HG03354 (cell line): ENCODE measurements at regions not wholly inside any gene's neighbourhood (a gene's known extent, or its start where the extent isn't known, plus 50 kb on each side); places are given as distances from the start of the nearest gene placed in this dataset.

ENCODE experiments used
- ATAC-seq: cut with Tn5 transposase; IDR thresholded peaks from one replicate; pipeline ENCODE4 v1.9.1; 2021; ENCODE audit warnings: mild to moderate bottlenecking; ENCODE audit not compliant: unreplicated experiment, poor library complexity, severe bottlenecking

DNA sequence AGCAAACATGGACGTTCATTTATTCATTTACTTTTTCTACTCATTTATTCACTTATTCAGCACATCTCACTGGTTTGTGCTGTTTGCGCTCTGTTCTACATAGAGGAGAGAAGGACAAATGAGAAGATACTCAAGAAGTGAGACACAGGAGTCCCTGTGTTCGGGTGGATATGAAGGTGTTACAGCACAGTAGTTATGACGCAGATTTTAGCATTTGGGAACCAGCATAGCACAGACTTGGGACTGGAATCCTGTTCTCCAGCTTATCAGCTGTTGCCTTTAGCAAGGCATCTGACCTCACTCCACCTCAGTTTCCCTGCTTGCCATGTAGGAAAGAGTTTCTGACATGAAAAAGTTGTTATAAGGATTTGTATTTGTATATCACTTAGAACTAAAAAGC is 430.1 kb downstream of the MAFB start:
- no peak for ATAC-seq

DNA sequence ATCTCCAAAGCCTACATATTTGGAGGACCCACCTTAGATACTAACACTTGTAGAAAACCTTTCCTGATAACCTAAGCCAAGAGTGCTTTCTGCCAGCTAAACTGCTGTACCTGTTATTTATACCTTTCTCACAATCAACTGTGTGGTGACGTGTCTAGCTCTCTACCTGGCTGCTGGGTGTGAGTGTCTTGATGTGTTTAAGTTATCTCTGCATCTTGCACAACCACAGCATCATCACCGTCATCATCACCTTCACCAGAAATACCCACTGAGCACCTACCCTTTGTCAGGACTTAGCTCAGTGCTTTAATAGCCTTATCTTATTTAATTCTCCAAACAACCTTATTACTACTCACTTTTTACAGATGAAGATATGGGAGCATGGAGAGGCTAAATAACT is 431.3 kb downstream of the MAFB start:
- no peak for ATAC-seq

DNA sequence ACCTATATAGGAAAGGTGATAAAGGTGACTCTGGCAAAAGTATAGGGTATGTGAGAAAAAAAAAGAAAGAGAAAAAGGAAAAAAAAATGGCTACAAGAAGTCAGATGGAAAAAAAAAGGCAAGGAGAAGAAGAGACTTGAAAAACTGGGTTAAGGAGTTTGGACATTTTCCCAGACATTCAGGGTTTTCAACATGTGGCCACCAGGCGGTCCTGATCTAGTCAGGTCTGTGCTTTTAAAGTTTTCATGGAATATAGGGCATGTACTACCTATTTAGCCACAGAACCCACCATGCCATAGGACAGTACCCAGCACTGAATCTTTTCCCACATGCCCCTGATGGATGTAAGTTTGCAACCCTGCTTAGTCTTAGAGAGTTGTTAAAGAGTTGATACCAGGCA is 433.7 kb downstream of the MAFB start:
- no peak for ATAC-seq

- ATAC-seq: no peak
Measured at GRCh38 chr20:40254023-40254772, 434.8 kb downstream of the MAFB start.

GRCh38 chr20:40251284-40251932 is 437.6 kb downstream of the MAFB start:
- ATAC-seq: no peak

GRCh38 chr20:40249805-40250204 is 439.2 kb downstream of the MAFB start:
- no peak for ATAC-seq

DNA sequence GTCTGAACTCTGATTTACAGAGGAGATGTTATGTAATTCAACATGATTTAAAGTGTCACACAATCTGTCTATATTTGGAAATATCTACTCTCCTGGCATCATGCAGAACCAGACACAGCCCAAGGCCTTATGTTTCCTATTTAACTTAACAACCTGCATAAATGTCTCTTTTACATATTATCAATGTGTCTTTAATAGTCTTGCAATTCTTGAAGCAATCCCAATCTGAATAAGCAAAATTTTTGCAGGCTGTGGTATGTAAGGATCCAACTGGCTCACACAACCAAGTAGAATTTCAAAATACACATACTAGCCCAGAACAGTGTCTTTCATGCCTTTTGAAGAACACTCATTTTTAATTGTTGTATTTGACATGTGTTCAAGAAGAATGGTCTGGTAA is 443.2 kb downstream of the MAFB start:
- no peak for ATAC-seq

DNA sequence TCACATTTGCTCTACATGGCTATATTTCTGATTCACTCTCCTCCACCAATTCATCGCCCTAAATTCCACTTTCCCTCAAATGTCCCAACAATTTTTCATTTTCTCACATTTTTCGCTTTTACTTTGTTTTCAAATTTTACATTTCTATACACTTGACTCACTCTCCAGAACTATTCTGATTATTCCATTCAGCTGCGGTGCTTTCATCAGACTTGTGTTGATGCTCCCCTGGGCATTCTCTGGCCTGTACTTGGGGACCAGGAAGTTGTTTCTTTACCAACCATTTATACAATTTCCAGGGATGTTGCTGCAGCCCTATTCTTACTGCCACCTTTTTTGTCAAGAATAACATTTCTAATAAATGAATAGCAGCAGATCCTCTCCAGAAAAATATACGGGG is 444.8 kb downstream of the MAFB start:
- no peak for ATAC-seq

- ATAC-seq: no peak
Measured at GRCh38 chr20:40241596-40242343, 447.3 kb downstream of the MAFB start.

DNA sequence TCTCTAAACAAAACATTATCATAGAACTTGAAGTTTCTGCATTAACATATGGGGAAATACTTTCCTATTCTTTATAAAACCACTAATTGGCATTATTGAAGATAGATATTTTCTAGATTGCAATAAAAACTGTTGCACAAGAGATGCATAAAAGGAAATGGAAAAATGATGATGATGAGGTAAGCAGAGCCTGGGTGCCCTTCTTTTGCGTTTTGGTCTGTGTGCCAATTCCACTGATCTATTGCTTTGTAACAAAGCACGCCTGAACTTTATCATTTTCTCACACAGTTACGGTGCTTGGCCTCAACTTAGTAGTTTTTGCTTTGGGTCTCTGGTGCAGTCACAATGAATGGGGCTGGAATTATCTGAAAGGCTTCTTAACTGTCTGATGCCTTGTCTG is 450.5 kb downstream of the MAFB start:
- ATAC-seq: no peak

- no peak for ATAC-seq
Measured at GRCh38 chr20:40234593-40234992, 454.4 kb downstream of the MAFB start.

GRCh38 chr20:40233406-40233805 is 455.6 kb downstream of the MAFB start:
- ATAC-seq: no peak

- ATAC-seq: no peak
Measured at GRCh38 chr20:40232756-40233155, 456.3 kb downstream of the MAFB start.

GRCh38 chr20:40232273-40232672 is 456.8 kb downstream of the MAFB start:
- ATAC-seq: no peak

GRCh38 chr20:40230486-40230885 is 458.6 kb downstream of the MAFB start:
- no peak for ATAC-seq

GRCh38 chr20:40225596-40225995 is 463.4 kb downstream of the MAFB start:
- ATAC-seq: no peak

GRCh38 chr20:40223810-40224209 is 465.2 kb downstream of the MAFB start:
- no peak for ATAC-seq

DNA sequence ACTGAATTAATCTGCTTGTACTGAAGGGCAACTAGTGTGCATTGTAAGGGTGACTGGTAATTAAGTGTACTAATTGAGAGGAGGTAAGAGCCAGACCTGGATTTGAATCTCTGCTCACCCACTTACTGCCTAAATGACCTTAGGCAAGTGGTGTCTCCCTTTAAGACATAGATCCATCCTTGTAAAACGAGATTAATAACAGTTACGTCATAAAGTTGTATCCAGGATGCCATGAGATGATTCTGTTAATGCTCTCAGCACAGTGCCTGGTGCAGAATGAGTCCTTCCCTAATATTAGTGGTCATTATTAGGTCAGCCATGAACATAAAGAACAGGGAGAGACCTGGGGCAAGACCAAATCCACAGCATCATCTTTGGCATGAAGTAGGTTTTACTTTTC is 470.1 kb downstream of the MAFB start:
- ATAC-seq: no peak

GRCh38 chr20:40218316-40218969 is 470.6 kb downstream of the MAFB start:
- ATAC-seq: no peak

GRCh38 chr20:40207655-40208054 is 481.4 kb downstream of the MAFB start:
- no peak for ATAC-seq
